Mucosa of descending colon (tissue), 3 donors: ENCODE measurements at regions not wholly inside any gene's neighbourhood (a gene's known extent, or its start where the extent isn't known, plus 50 kb on each side); places are given as distances from the start of the nearest gene placed in this dataset.

Experiments used
- ATAC-seq: fragments of 200-7000 bp; cut with Tn5 transposase; one replicate; pipeline ENCODE4 v1.9.1; 2020; ENCODE audit warnings: mild to moderate bottlenecking, moderate library complexity
- DNase-seq, 3 donors: peaks; one replicate each; pipeline ENCODE4 v3.0.0-alpha.2; 2020
- H3K36me3 ChIP-seq: fragments of 200-600 bp; one replicate; pipeline ENCODE4 v1.8.0; 2021; ENCODE audit warnings: low read depth, mild to moderate bottlenecking
- H3K4me1 ChIP-seq: fragments of 200-600 bp; one replicate; pipeline ENCODE4 v1.8.0; 2021; ENCODE audit warnings: low read depth, mild to moderate bottlenecking
- H3K4me3 ChIP-seq: fragments of 200-600 bp; one replicate; pipeline ENCODE4 v1.8.0; 2021; ENCODE audit warnings: mild to moderate bottlenecking
- H3K9me3 ChIP-seq: fragments of 200-600 bp; one replicate; pipeline ENCODE4 v1.8.0; 2021; ENCODE audit warnings: mild to moderate bottlenecking
- intact Hi-C, 2 donors: fragments of 100-400 bp; cut with DNase I in 1 of 2; cut with micrococcal nuclease in 1 of 2; formaldehyde crosslinking; loops; one replicate each; pipeline versions ENCODE4 v1.11.0 to v1.11.1; 2022; cut with DNase I, micrococcal nuclease
- TF ChIP-seq, protein P1 (sequence below): fragments of 200-600 bp; IDR thresholded peaks from one replicate; pipeline ENCODE4 v1.8.0; 2022; ENCODE audit warnings: antibody characterized with exemption, mild to moderate bottlenecking
- donor health status: DM: no; HTN: no; CAD: no; lungs with moderate emphysema.
- donor health status: DM: no; HTN: no; CAD: no.
- donor health status: DM: no; HTN: yes; CAD: no.

DNA sequence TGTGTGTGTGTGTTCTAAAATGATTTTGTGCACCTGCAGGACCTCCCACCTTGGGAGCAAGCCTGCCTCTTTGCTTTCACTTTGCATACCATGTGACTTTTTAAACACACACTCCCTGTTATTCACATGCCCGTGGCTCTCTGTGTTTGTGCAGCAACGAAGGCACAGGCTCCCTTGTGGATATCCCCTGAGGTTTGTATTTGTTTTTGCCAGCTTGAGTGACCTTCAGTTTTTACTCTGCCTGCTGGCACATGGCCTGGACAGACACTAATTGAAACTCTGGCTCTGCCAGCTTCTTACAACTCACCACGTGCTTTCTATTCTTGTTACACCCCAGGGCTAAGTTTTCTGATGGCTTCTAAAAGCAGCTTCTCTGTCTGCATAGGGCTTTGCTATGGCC is 885.8 kb downstream of the SH3BGRL start:
- TF ChIP-seq, protein P1, sequence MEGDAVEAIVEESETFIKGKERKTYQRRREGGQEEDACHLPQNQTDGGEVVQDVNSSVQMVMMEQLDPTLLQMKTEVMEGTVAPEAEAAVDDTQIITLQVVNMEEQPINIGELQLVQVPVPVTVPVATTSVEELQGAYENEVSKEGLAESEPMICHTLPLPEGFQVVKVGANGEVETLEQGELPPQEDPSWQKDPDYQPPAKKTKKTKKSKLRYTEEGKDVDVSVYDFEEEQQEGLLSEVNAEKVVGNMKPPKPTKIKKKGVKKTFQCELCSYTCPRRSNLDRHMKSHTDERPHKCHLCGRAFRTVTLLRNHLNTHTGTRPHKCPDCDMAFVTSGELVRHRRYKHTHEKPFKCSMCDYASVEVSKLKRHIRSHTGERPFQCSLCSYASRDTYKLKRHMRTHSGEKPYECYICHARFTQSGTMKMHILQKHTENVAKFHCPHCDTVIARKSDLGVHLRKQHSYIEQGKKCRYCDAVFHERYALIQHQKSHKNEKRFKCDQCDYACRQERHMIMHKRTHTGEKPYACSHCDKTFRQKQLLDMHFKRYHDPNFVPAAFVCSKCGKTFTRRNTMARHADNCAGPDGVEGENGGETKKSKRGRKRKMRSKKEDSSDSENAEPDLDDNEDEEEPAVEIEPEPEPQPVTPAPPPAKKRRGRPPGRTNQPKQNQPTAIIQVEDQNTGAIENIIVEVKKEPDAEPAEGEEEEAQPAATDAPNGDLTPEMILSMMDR: no peak
- peaks cover 3% of the 10 kb centered on the region for H3K9me3 ChIP-seq
- DNase-seq: no peak
- no peak for ATAC-seq
- no peaks in the 10 kb centered on the region for H3K4me1 ChIP-seq
- H3K4me3 ChIP-seq: no peak overlapping the region
- H3K36me3 ChIP-seq: no peaks in the 10 kb centered on the region
- intact Hi-C loops: no loop called here

DNA sequence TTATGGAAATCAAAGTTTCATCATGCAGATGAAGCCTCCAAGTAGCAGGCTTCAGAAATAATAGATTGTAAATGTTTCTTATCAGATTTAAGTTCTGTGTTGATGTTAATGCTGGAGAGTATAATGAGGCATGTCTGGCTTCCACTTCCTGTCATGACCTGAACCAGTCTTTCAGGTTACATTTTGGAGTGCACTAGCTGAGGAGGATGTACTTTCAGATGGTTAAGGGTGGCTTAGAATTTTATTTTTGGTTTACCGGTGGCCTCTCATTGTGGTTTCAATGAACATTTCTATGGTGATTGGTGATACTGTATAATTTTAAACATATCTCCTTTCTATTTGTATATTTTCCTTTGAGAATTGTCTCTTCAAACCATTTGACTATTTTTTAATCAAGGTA is 890.4 kb downstream of the SH3BGRL start:
- Histone ChIP-seq H3K9me3 (no peaks in the 10 kb centered on the region), H3K4me3 (no peak overlapping the region), H3K4me1 (no peaks in the 10 kb centered on the region), H3K36me3 (no peaks in the 10 kb centered on the region)
- ATAC-seq (no peak), DNase-seq (no peak)
- TF ChIP-seq, protein P1: no peak
- intact Hi-C loops: no loop called here

DNA sequence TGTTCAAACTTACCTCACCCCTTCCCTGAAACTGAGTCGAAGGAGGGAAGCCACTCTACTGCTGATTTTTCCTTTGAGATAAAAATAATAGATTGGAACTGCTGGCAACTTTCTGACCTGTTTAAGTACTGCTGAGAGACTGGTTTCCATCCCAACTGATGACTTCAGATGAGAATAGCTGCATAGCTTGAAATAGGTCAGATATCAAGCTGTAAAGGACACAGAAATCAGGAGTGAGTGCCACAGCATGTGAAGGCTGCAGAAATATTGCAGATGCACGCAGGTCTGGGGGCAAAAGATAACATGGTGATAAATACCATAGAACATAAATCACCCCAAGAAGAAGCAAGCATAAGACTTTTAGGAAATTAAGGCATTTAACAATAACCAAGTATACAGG is 923.2 kb downstream of the SH3BGRL start:
- DNase-seq: no peak
- TF ChIP-seq, protein P1: no peak
- no peaks in the 10 kb centered on the region for H3K9me3 ChIP-seq
- intact Hi-C loops: no loop called here
- no peaks in the 10 kb centered on the region for H3K4me1 ChIP-seq
- no peak for ATAC-seq
- no peaks in the 10 kb centered on the region for H3K36me3 ChIP-seq
- no peak overlapping the region for H3K4me3 ChIP-seq

DNA sequence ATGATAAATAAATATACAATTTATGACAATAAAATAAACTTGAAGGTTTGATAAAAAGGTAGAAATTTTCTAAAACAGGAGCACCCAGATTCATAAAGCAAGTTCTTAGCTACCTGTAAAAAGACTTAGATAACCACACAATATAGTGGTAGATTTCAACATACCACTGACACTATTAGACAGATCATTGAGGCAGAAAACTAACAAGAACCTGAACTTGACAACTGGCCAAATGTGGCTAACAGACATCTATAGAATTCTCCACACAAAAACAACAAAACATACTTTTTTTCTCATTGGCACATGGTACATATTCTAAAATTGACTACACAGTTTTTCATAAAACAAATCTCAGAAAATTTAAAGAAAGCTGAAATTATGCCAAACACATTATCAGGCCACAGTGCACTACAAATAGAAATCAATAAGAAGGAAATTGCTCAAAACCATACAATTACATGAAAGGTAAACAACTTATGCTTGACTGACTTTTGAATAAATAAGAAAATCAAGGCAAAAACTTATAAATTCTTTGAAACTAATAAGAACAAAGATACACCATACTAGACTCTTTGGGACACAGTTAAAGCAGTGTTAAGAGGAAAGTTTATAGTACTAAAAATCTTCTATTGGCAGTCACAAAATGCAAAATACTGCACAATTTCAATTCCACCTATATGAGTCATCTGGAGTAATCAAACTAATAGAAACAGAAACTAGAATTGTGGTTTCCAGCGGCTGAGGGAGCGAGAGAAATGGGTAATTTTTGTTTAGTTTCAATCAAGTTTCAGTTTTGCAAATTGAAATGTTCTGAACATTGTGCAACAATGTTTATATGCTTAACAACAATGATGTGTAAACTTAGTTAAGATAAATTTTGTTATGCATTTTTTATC is 925.6 kb downstream of the SH3BGRL start:
- ATAC-seq: no peak
- intact Hi-C loops: no loop called here
- Histone ChIP-seq H3K4me3 (no peak overlapping the region), H3K36me3 (no peaks in the 10 kb centered on the region), H3K4me1 (no peaks in the 10 kb centered on the region), H3K9me3 (no peaks in the 10 kb centered on the region)
- TF ChIP-seq, protein P1: no peak
- no peak for DNase-seq

DNA sequence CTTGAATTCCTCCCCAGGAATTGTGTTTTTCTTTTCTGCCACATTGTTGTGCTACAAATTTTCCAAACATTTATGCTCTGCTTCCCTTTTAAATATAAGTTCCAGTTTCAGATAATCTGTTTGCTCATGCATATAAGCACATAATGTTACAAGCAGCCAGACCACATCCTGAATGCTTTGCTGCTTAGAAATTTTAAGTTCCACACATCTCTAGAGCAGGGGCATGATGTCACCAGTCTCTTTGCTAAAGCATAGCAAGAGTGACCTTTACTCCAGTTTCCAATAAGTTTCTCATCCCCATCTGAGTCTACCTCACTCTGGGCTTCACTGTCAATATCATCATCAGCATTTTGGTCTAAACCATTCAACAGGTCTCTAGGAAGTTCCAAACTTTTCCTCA is 932.5 kb downstream of the SH3BGRL start:
- Histone ChIP-seq H3K4me3 (no peak overlapping the region), H3K36me3 (no peaks in the 10 kb centered on the region), H3K9me3 (peaks cover 2% of the 10 kb centered on the region), H3K4me1 (no peaks in the 10 kb centered on the region)
- ATAC-seq (no peak), DNase-seq (no peak)
- TF ChIP-seq, protein P1: no peak
- intact Hi-C loops: no loop called here
